GM12878 (cell line): ENCODE measurements at regions not wholly inside any gene's neighbourhood (a gene's known extent, or its start where the extent isn't known, plus 50 kb on each side); places are given as distances from the start of the nearest gene placed in this dataset.

Experiments used
- ATAC-seq: fragments of 200-7000 bp; cut with Tn5 transposase; 3 replicates; pipeline ENCODE4 v1.9.1; 2020; ENCODE audit warnings: mild to moderate bottlenecking, moderate library complexity
- BruUV-seq: library from RNA; stranded (reverse); fragments of 400-500 nt; replicated peaks from 2 replicates; lab custom pipeline; 2021; lab: Mats Ljungman, UMichigan
- CTCF ChIA-PET: fragments of 300-600 bp; sonication (Branson Sonifier 250); formaldehyde crosslinking; extraction: SDS; loops from one replicate; lab custom pipeline; 2021; ENCODE audit warnings: inconsistent platforms; lab: Yijun Ruan, JAX
- POLR2A ChIA-PET: fragments of 350-600 bp; formaldehyde crosslinking; extraction: SDS; loops from one replicate; lab custom pipeline; 2021; ENCODE audit warnings: inconsistent platforms; lab: Charles Lee
- RAD21 ChIA-PET: fragments of 300-600 bp; sonication (Branson Sonifier 250); formaldehyde crosslinking; loops from one replicate; lab custom pipeline; 2023; ENCODE audit warnings: antibody characterized with exemption; ENCODE audit not compliant: unreplicated experiment; lab: Charles Lee
- SMC1A ChIA-PET: fragments of 300-600 bp; sonication (Branson Sonifier 250); formaldehyde crosslinking; loops from one replicate; lab custom pipeline; 2023; ENCODE audit not compliant: unreplicated experiment, uncharacterized antibody; lab: Charles Lee
- DNase-seq: peaks from one replicate; pipeline ENCODE4 v3.0.0-alpha.2; 2011; ENCODE audit warnings: low read depth, low spot score
- FAIRE-seq: peaks from 3 replicates; lab custom pipeline; 2011; peaks lifted over from hg19 to GRCh38; lab: Jason Lieb, UNC
- H2AFZ ChIP-seq: 2 replicates; pipeline ENCODE4 v1.6.0; 2011; ENCODE audit warnings: low read depth, low read length, control low read depth; ENCODE audit not compliant: control insufficient read depth
- H3K27ac ChIP-seq: 2 replicates; pipeline ENCODE4 v1.5.1; 2011; ENCODE audit warnings: control low read depth; ENCODE audit not compliant: control insufficient read depth, insufficient read depth
- H3K27me3 ChIP-seq, 2 experiments: replicated peaks in 1 of 2; 2 replicates each; pipeline versions ENCODE4 v1.6.0 to v1.6.1; 2011; ENCODE audit warnings: low read length in 1 of 2; ENCODE audit not compliant: control insufficient read depth in 2 of 2, insufficient read depth in 2 of 2
- H3K36me3 ChIP-seq, 2 experiments: 2 replicates each; pipeline ENCODE4 v1.5.1; 2011; ENCODE audit warnings: low read length in 1 of 2; ENCODE audit not compliant: control insufficient read depth in 2 of 2, insufficient read depth in 2 of 2
- H3K4me1 ChIP-seq: 2 replicates; pipeline ENCODE4 v1.6.1; 2011; ENCODE audit warnings: mild to moderate bottlenecking, low read length, moderate library complexity, mixed read lengths; ENCODE audit not compliant: control insufficient read depth, insufficient read depth
- H3K4me2 ChIP-seq: 2 replicates; pipeline ENCODE4 v1.6.0; 2011; ENCODE audit warnings: control low read depth; ENCODE audit not compliant: control insufficient read depth, insufficient read depth
- H3K4me3 ChIP-seq: fragments of 200-600 bp; sonication (generic); 2 replicates; pipeline ENCODE4 v1.5.1; 2016
- H3K79me2 ChIP-seq: 2 replicates; pipeline ENCODE4 v1.6.0; 2011; ENCODE audit warnings: low read length; ENCODE audit not compliant: control insufficient read depth, insufficient read depth
- H3K9ac ChIP-seq: 2 replicates; pipeline ENCODE4 v1.8.0; 2011; ENCODE audit warnings: low read length, control low read depth, mixed read lengths; ENCODE audit not compliant: control insufficient read depth, insufficient read depth
- H3K9me3 ChIP-seq: replicated peaks from 3 replicates; pipeline ENCODE4 v1.5.1; 2011; ENCODE audit warnings: mild to moderate bottlenecking, low read length; ENCODE audit not compliant: control insufficient read depth, insufficient read depth
- H4K20me1 ChIP-seq: 2 replicates; pipeline ENCODE4 v1.6.0; 2011; ENCODE audit not compliant: control insufficient read depth, insufficient read depth
- BHLHE40 ChIP-seq, 2 experiments: fragments of 450-650 bp in 1 of 2; IDR thresholded peaks; 2 replicates each; pipeline ENCODE4 v1.6.1; 2011 to 2017; ENCODE audit warnings: low read depth in 2 of 2, borderline replicate concordance in 1 of 2, improper control_type of control experiment in 1 of 2, low read length in 1 of 2, mild to moderate bottlenecking in 1 of 2
- FOXM1 ChIP-seq: IDR thresholded peaks from 2 replicates; pipeline ENCODE4 v1.6.1; 2012; ENCODE audit warnings: low read depth, mild to moderate bottlenecking, inconsistent platforms, low read length, moderate library complexity
- HDAC6 ChIP-seq: fragments of 200-600 bp; sonication (generic); IDR thresholded peaks from one replicate; pipeline ENCODE4 v1.8.0; 2017; ENCODE audit warnings: antibody characterized with exemption; ENCODE audit not compliant: unreplicated experiment
- JUNB ChIP-seq: IDR thresholded peaks from 2 replicates; pipeline ENCODE4 v1.6.1; 2016; ENCODE audit warnings: antibody characterized with exemption, mild to moderate bottlenecking
- KLF5 ChIP-seq: fragments of 450-650 bp; IDR thresholded peaks from 2 replicates; pipeline ENCODE4 v1.6.1; 2014; ENCODE audit warnings: mild to moderate bottlenecking; ENCODE audit not compliant: partially characterized antibody
- MTA2 ChIP-seq: fragments of 450-650 bp; IDR thresholded peaks from 2 replicates; pipeline ENCODE4 v1.6.1; 2016; ENCODE audit warnings: low read depth, mild to moderate bottlenecking, moderate library complexity
- SMAD5 ChIP-seq: IDR thresholded peaks from 2 replicates; pipeline ENCODE4 v1.6.1; 2016; ENCODE audit warnings: antibody characterized with exemption, low read depth
- ZNF622 ChIP-seq: fragments of 450-650 bp; IDR thresholded peaks from 2 replicates; pipeline ENCODE4 v1.6.1; 2017; ENCODE audit warnings: mild to moderate bottlenecking, inconsistent platforms
- WGBS: methylation state at CpG from one replicate; pipeline ENCODE4 v1.1.6; 2016; ENCODE audit warnings: low lambda C conversion rate; ENCODE audit not compliant: insufficient replicate concordance, insufficient coverage; ENCODE audit errors: missing lambda C conversion rate; 5-methylcytosine and 5-hydroxymethylcytosine counted together
- in situ Hi-C: fragments of 300-500 bp; cut with MboI; formaldehyde crosslinking; loops from 9 replicates; pipeline ENCODE4 v1.14.3; 2018; ENCODE audit warnings: mixed read lengths
- intact Hi-C: fragments of 100-400 bp; cut with micrococcal nuclease; formaldehyde crosslinking; loops from one replicate; pipeline ENCODE4 v1.14.2; 2022; ENCODE audit not compliant: unreplicated experiment

- H3K27me3 ChIP-seq = no peaks in the 10 kb centered on the region; a peak in 1 of 4 replicates
- H3K9me3 ChIP-seq = no peaks in the 10 kb centered on the region
- H2AFZ ChIP-seq = no peak overlapping the region
- intact Hi-C loops (no loop called here), in situ Hi-C loops (no loop called here)
- H3K9ac ChIP-seq = no peak overlapping the region
- no TSS peak for BruUV-seq
- FAIRE-seq (no peak), DNase-seq (no peak), ATAC-seq (no peak)
- no peaks in the 10 kb centered on the region for H3K4me1 ChIP-seq
- H3K4me3 ChIP-seq = no peak overlapping the region
- no peak overlapping the region for H3K27ac ChIP-seq
- WGBS = 14% methylated on average over 3 of the region's 3 CpGs
- H3K36me3 ChIP-seq = no peaks in the 10 kb centered on the region
- TF ChIP-seq BHLHE40 (IDR thresholded peaks at IDR 0.05; ENCODE audit: borderline replicate concordance in 1 of 2, low read depth in 2 of 2, low read length in 1 of 2) (no peak), FOXM1 (no peak)
- no peaks in the 10 kb centered on the region for H3K79me2 ChIP-seq
- CTCF ChIA-PET = interaction anchor here (0.6 to 3.8 kb wide), 2 partner anchors 10 to 166 kb away, joined by 3 to 18 read pairs; no protein-coding TSS in a partner anchor
- no peak overlapping the region for H3K4me2 ChIP-seq
- SMC1A ChIA-PET = interaction anchor here (1.7 kb wide), 1 partner anchor 153 kb away, joined by 3 read pairs; no protein-coding TSS in a partner anchor
- RAD21 ChIA-PET = no interaction called here
- POLR2A ChIA-PET = interaction anchor here (0.7 kb wide), 1 partner anchor 17 kb away, joined by 3 read pairs; no protein-coding TSS in a partner anchor
- H4K20me1 ChIP-seq = no peaks in the 10 kb centered on the region
Observed at GRCh38 chr1:209522826-209523225, 60.7 kb upstream of the CAMK1G start.

- Histone ChIP-seq H3K9me3 (no peaks in the 10 kb centered on the region), H2AFZ (no peak overlapping the region), H4K20me1 (no peaks in the 10 kb centered on the region), H3K27ac (no peak overlapping the region), H3K36me3 (no peaks in the 10 kb centered on the region), H3K79me2 (no peaks in the 10 kb centered on the region), H3K27me3 (peaks cover 0 to 3% of the 10 kb centered on the region in 2 experiments; a peak in 2 of 4 replicates), H3K9ac (no peak overlapping the region), H3K4me3 (no peak overlapping the region), H3K4me1 (no peaks in the 10 kb centered on the region), H3K4me2 (no peak overlapping the region)
- ChIA-PET RAD21 (no interaction called here), SMC1A (no interaction called here), CTCF (interaction anchor here (1.6 to 3.8 kb wide), 2 partner anchors 11 to 13 kb away, joined by 5 to 18 read pairs; no protein-coding TSS in a partner anchor), POLR2A (no interaction called here)
- intact Hi-C loops = no loop called here
- no peak for DNase-seq
- no peak for FAIRE-seq
- WGBS = 3% methylated on average over 2 of the region's 2 CpGs
- no TSS peak for BruUV-seq
- no peak for ATAC-seq
- in situ Hi-C loops = no loop called here
- TF ChIP-seq JUNB (no peak), ZNF622 (no peak), KLF5 (no peak), MTA2 (no peak), HDAC6 (no peak), SMAD5 (no peak)
Observed at GRCh38 chr1:209526137-209526536, 57.4 kb upstream of the CAMK1G start.
